Tibial nerve (tissue), 4 donors: ENCODE measurements at regions not wholly inside any gene's neighbourhood (a gene's known extent, or its start where the extent isn't known, plus 50 kb on each side); places are given as distances from the start of the nearest gene placed in this dataset.

Source experiments
- DNase-seq, 2 donors: peaks; one replicate each; pipeline ENCODE4 v3.0.0-alpha.2; 2019; ENCODE audit warnings: low spot score in 2 of 2
- H3K27ac ChIP-seq, 4 donors: fragments of 200-600 bp; sonication (generic) in 3 of 4; one replicate each; pipeline ENCODE4 v1.5.1; 2017 to 2019; ENCODE audit warnings: mild to moderate bottlenecking in 1 of 4
- H3K27me3 ChIP-seq, 2 donors: fragments of 200-600 bp; sonication (generic) in 1 of 2; one replicate each; pipeline versions ENCODE4 v1.5.1 to v1.6.0; 2017 to 2019
- H3K36me3 ChIP-seq, 3 donors: fragments of 200-600 bp; sonication (generic); one replicate each; pipeline ENCODE4 v1.5.1; 2018 to 2019
- H3K4me1 ChIP-seq, 4 donors: fragments of 200-600 bp; sonication (generic) in 3 of 4; one replicate each; pipeline ENCODE4 v1.5.1; 2017 to 2019
- H3K4me3 ChIP-seq, 4 donors: fragments of 200-600 bp; sonication (generic) in 3 of 4; one replicate each; pipeline ENCODE4 v1.5.1; 2017 to 2019; ENCODE audit warnings: mild to moderate bottlenecking in 1 of 4, moderate library complexity in 1 of 4
- H3K9me3 ChIP-seq, 4 donors: fragments of 200-600 bp; sonication (generic) in 3 of 4; one replicate each; pipeline ENCODE4 v1.5.1; 2017 to 2019
- CTCF ChIP-seq, 5 experiments: fragments of 200-600 bp in 3 of 5; fragments of 450-650 bp in 2 of 5; sonication (generic) in 3 of 5; IDR thresholded peaks; one replicate each; pipeline ENCODE4 v1.5.1; 2016 to 2019; ENCODE audit warnings: antibody characterized with exemption in 5 of 5, mild to moderate bottlenecking in 3 of 5, moderate library complexity in 2 of 5
- EP300 ChIP-seq, 2 donors: sonication (generic); formaldehyde crosslinking; IDR thresholded peaks; one replicate each; pipeline ENCODE4 v1.6.1; 2017; ENCODE audit warnings: antibody characterized with exemption in 2 of 2, mild to moderate bottlenecking in 1 of 2
- POLR2A ChIP-seq, 2 donors: fragments of 450-650 bp; IDR thresholded peaks; one replicate each; pipeline ENCODE4 v1.6.1; 2017; ENCODE audit warnings: antibody characterized with exemption in 2 of 2, mild to moderate bottlenecking in 2 of 2, moderate library complexity in 2 of 2
- WGBS, 2 donors: methylation state at CpG; one replicate each; pipeline ENCODE4 v1.1.5; 2018; 5-methylcytosine and 5-hydroxymethylcytosine counted together

GRCh38 chr7:81626008-81626407 is 143.8 kb downstream of the HGF start:
- no peaks in the 10 kb centered on the region for H3K9me3 ChIP-seq
- no peak for DNase-seq
- no peaks in the 10 kb centered on the region for H3K27me3 ChIP-seq
- H3K4me1 ChIP-seq, result peaks cover 0 to 7% (median 0%) of the 10 kb centered on the region in 4 donors
- no peak overlapping the region for H3K4me3 ChIP-seq
- TF ChIP-seq POLR2A (IDR thresholded peaks at IDR 0.05), result no peak
- TF ChIP-seq CTCF (IDR thresholded peaks at IDR 0.05), result no peak
- TF ChIP-seq EP300 (IDR thresholded peaks at IDR 0.05), result no peak
- H3K36me3 ChIP-seq, result no peaks in the 10 kb centered on the region
- no peak overlapping the region for H3K27ac ChIP-seq
- 64 to 76% methylated on average over 1 of the region's 1 CpG for WGBS, 2 donors

GRCh38 chr7:81624650-81625631 is 144.9 kb downstream of the HGF start:
- 62 to 68% methylated on average over 6 of the region's 6 CpGs for WGBS, 2 donors
- Histone ChIP-seq H3K9me3 (no peaks in the 10 kb centered on the region), H3K27ac (no peak overlapping the region), H3K4me3 (no peak overlapping the region), H3K27me3 (no peaks in the 10 kb centered on the region), H3K4me1 (peaks cover 0 to 7% (median 0%) of the 10 kb centered on the region in 4 donors), H3K36me3 (no peaks in the 10 kb centered on the region)
- no peak for TF ChIP-seq POLR2A (IDR thresholded peaks at IDR 0.05)
- TF ChIP-seq EP300 (IDR thresholded peaks at IDR 0.05), result no peak
- TF ChIP-seq CTCF (IDR thresholded peaks at IDR 0.05), result no peak
- no peak for DNase-seq

GRCh38 chr7:81624021-81624592 is 145.7 kb downstream of the HGF start:
- 87 to 89% methylated on average over 1 of the region's 1 CpG for WGBS, 2 donors
- TF ChIP-seq EP300 (IDR thresholded peaks at IDR 0.05), result no peak
- no peak for TF ChIP-seq POLR2A (IDR thresholded peaks at IDR 0.05)
- no peak for TF ChIP-seq CTCF (IDR thresholded peaks at IDR 0.05)
- H3K4me1 ChIP-seq, result peaks cover 0 to 7% (median 0%) of the 10 kb centered on the region in 4 donors
- H3K4me3 ChIP-seq, result no peak overlapping the region
- H3K27ac ChIP-seq, result no peak overlapping the region
- no peaks in the 10 kb centered on the region for H3K9me3 ChIP-seq
- H3K36me3 ChIP-seq, result no peaks in the 10 kb centered on the region
- H3K27me3 ChIP-seq, result no peaks in the 10 kb centered on the region
- DNase-seq, result no peak

GRCh38 chr7:81623251-81623855 is 146.5 kb downstream of the HGF start:
- WGBS, 2 donors, result 100% methylated on average over 1 of the region's 1 CpG
- Histone ChIP-seq H3K4me3 (no peak overlapping the region), H3K27ac (no peak overlapping the region), H3K9me3 (no peaks in the 10 kb centered on the region), H3K4me1 (peaks cover 0 to 7% (median 0%) of the 10 kb centered on the region in 4 donors), H3K36me3 (no peaks in the 10 kb centered on the region), H3K27me3 (no peaks in the 10 kb centered on the region)
- DNase-seq, result no peak
- TF ChIP-seq EP300 (IDR thresholded peaks at IDR 0.05) (no peak), CTCF (IDR thresholded peaks at IDR 0.05) (no peak), POLR2A (IDR thresholded peaks at IDR 0.05) (no peak)

- no peak for DNase-seq
- Histone ChIP-seq H3K4me3 (no peak overlapping the region), H3K27me3 (no peaks in the 10 kb centered on the region), H3K9me3 (no peaks in the 10 kb centered on the region), H3K27ac (no peak overlapping the region), H3K36me3 (no peaks in the 10 kb centered on the region), H3K4me1 (peaks cover 0 to 7% (median 0%) of the 10 kb centered on the region in 4 donors)
- 55 to 58% methylated on average over 1 of the region's 1 CpG for WGBS, 2 donors
- TF ChIP-seq POLR2A (IDR thresholded peaks at IDR 0.05) (no peak), CTCF (IDR thresholded peaks at IDR 0.05) (no peak), EP300 (IDR thresholded peaks at IDR 0.05) (no peak)
These were observed 148.0 kb downstream of the HGF start for GRCh38 chr7:81621893-81622292.
